SK-N-SH treated with all-trans-retinoic acid at 6 μM for 48 hours (cell line): ENCODE measurements at regions not wholly inside any gene's neighbourhood (a gene's known extent, or its start where the extent isn't known, plus 50 kb on each side); places are given as distances from the start of the nearest gene placed in this dataset.

Experiments
- ATAC-seq: fragments of 200-7000 bp; cut with Tn5 transposase; 3 replicates; pipeline ENCODE4 v1.9.1; 2020; ENCODE audit warnings: mild to moderate bottlenecking, moderate library complexity
- ARNTL ChIP-seq: fragments of 450-650 bp; formaldehyde crosslinking; IDR thresholded peaks from 2 replicates; pipeline ENCODE4 v1.5.0; 2020; ENCODE audit warnings: low read depth, mild to moderate bottlenecking, moderate library complexity, borderline replicate concordance
- BACH2 ChIP-seq: fragments of 250-450 bp; sonication (Bioruptor Pico); IDR thresholded peaks from 2 replicates; pipeline ENCODE4 v1.9.0; 2021; ENCODE audit warnings: mild to moderate bottlenecking, borderline replicate concordance
- CSDC2 ChIP-seq: fragments of 250-450 bp; sonication (Bioruptor Pico); IDR thresholded peaks from 2 replicates; pipeline ENCODE4 v1.5.0; 2020; ENCODE audit warnings: mild to moderate bottlenecking, moderate library complexity
- CSRNP3 ChIP-seq: fragments of 250-450 bp; sonication (Bioruptor Pico); IDR thresholded peaks from 2 replicates; pipeline ENCODE4 v1.5.1; 2021; ENCODE audit warnings: mild to moderate bottlenecking, moderate library complexity
- ESRRG ChIP-seq: fragments of 250-450 bp; sonication (Bioruptor Pico); IDR thresholded peaks from 2 replicates; pipeline ENCODE4 v1.6.1; 2021; ENCODE audit warnings: mild to moderate bottlenecking
- GLIS3 ChIP-seq: fragments of 250-450 bp; sonication (Bioruptor Pico); IDR thresholded peaks from 2 replicates; pipeline ENCODE4 v1.5.0; 2020; ENCODE audit warnings: mild to moderate bottlenecking, moderate library complexity
- ISL1 ChIP-seq: fragments of 250-450 bp; sonication (Bioruptor Pico); IDR thresholded peaks from 2 replicates; pipeline ENCODE4 v2.1.2; 2022; ENCODE audit warnings: mild to moderate bottlenecking, moderate library complexity
- OSR1 ChIP-seq: fragments of 250-450 bp; sonication (Bioruptor Pico); IDR thresholded peaks from 2 replicates; pipeline ENCODE4 v1.8.0; 2022; ENCODE audit warnings: moderate library complexity, mild to moderate bottlenecking, inconsistent platforms
- POU6F1 ChIP-seq: fragments of 250-450 bp; sonication (Bioruptor Pico); IDR thresholded peaks from 2 replicates; pipeline ENCODE4 v1.8.0; 2021; ENCODE audit warnings: low read depth, mild to moderate bottlenecking, moderate library complexity, borderline replicate concordance
- PPARA ChIP-seq: fragments of 250-450 bp; sonication (Bioruptor Pico); IDR thresholded peaks from 2 replicates; pipeline ENCODE4 v1.5.0; 2020; ENCODE audit warnings: mild to moderate bottlenecking, borderline replicate concordance
- RARB ChIP-seq: fragments of 250-450 bp; sonication (Bioruptor Pico); IDR thresholded peaks from 2 replicates; pipeline ENCODE4 v1.8.0; 2021; ENCODE audit warnings: mild to moderate bottlenecking, moderate library complexity
- SNAI2 ChIP-seq: fragments of 250-450 bp; sonication (Bioruptor Pico); IDR thresholded peaks from 2 replicates; pipeline ENCODE4 v1.5.0; 2020; ENCODE audit warnings: mild to moderate bottlenecking, moderate library complexity
- TCF4 ChIP-seq: fragments of 250-450 bp; sonication (Bioruptor Pico); IDR thresholded peaks from 2 replicates; pipeline ENCODE4 v1.8.0; 2021; ENCODE audit warnings: mild to moderate bottlenecking, moderate library complexity, borderline replicate concordance
- TOX ChIP-seq: fragments of 250-450 bp; sonication (Bioruptor Pico); IDR thresholded peaks from 2 replicates; pipeline ENCODE4 v1.8.0; 2021; ENCODE audit warnings: mild to moderate bottlenecking, moderate library complexity, borderline replicate concordance
- TSHZ2 ChIP-seq: fragments of 250-450 bp; sonication (Bioruptor Pico); IDR thresholded peaks from 2 replicates; pipeline ENCODE4 v1.5.0; 2020; ENCODE audit warnings: mild to moderate bottlenecking, moderate library complexity
- ZC3H10 ChIP-seq: fragments of 250-450 bp; sonication (Bioruptor Pico); IDR thresholded peaks from 2 replicates; pipeline ENCODE4 v1.5.1; 2021; ENCODE audit warnings: mild to moderate bottlenecking, moderate library complexity
- ZFP3 ChIP-seq: fragments of 250-450 bp; sonication (Bioruptor Pico); IDR thresholded peaks from 2 replicates; pipeline ENCODE4 v1.5.0; 2020; ENCODE audit warnings: mild to moderate bottlenecking, moderate library complexity
- ZFP30 ChIP-seq: fragments of 450-650 bp; formaldehyde crosslinking; IDR thresholded peaks from 2 replicates; pipeline ENCODE4 v1.5.0; 2022; ENCODE audit warnings: mild to moderate bottlenecking, moderate library complexity
- ZNF565 ChIP-seq: fragments of 450-650 bp; formaldehyde crosslinking; conservative IDR thresholded peaks from 2 replicates; pipeline ENCODE4 v1.5.0; 2020; ENCODE audit warnings: low read depth, mild to moderate bottlenecking, moderate library complexity
- ZNF70 ChIP-seq: fragments of 450-650 bp; formaldehyde crosslinking; IDR thresholded peaks from 2 replicates; pipeline ENCODE4 v1.5.0; 2020; ENCODE audit warnings: mild to moderate bottlenecking, moderate library complexity

GRCh38 chr12:65643595-65644386 is 180.5 kb upstream of the HMGA2 start:
- 0 out of 3 replicates have a peak, but pooled peaks have one; percentile 5 for ATAC-seq
- TF ChIP-seq GLIS3, result no peak
- TF ChIP-seq TOX (CRISPR knock-in tag), result no peak
- no peak for TF ChIP-seq CSRNP3 (CRISPR knock-in tag)

- TF ChIP-seq BACH2 (CRISPR knock-in tag) (no peak), CSRNP3 (CRISPR knock-in tag) (no peak), ZNF70 (CRISPR knock-in tag) (no peak), ARNTL (CRISPR knock-in tag) (no peak), CSDC2 (CRISPR knock-in tag) (no peak)
- TF ChIP-seq, all 23 proteins: peak for 0
- no peak for ATAC-seq
Measured at GRCh38 chr12:65646127-65646643, 178.1 kb upstream of the HMGA2 start.

- ATAC-seq, result no peak
- TF ChIP-seq OSR1, result no peak
- TF ChIP-seq PPARA (CRISPR knock-in tag), result no peak
- no peak for TF ChIP-seq ZNF565 (CRISPR knock-in tag)
- TF ChIP-seq TOX (CRISPR knock-in tag), result no peak
- no peak for TF ChIP-seq BACH2 (CRISPR knock-in tag)
- TF ChIP-seq ZNF70 (CRISPR knock-in tag), result no peak
- no peak for TF ChIP-seq CSRNP3 (CRISPR knock-in tag)
- TF ChIP-seq TSHZ2 (CRISPR knock-in tag), result no peak
- no peak for TF ChIP-seq TCF4 (CRISPR knock-in tag)
- TF ChIP-seq, all 23 proteins: peak for 0
Measured at GRCh38 chr12:65647074-65647473, 177.2 kb upstream of the HMGA2 start.

GRCh38 chr12:65648461-65648860 is 175.8 kb upstream of the HMGA2 start:
- ATAC-seq, result no peak
- TF ChIP-seq RARB (no peak), ZFP3 (no peak), BACH2 (CRISPR knock-in tag) (no peak), ZFP30 (no peak), ESRRG (CRISPR knock-in tag) (no peak), ISL1 (CRISPR knock-in tag) (no peak), POU6F1 (CRISPR knock-in tag) (no peak), SNAI2 (CRISPR knock-in tag) (no peak), ZC3H10 (no peak), GLIS3 (no peak)
- TF ChIP-seq, all 23 proteins: peak for 0
